GM18499 (cell line): ENCODE measurements at regions not wholly inside any gene's neighbourhood (a gene's known extent, or its start where the extent isn't known, plus 50 kb on each side); places are given as distances from the start of the nearest gene placed in this dataset.

Experiments
- ATAC-seq: cut with Tn5 transposase; IDR thresholded peaks from one replicate; pipeline ENCODE4 v1.9.1; 2021; ENCODE audit warnings: moderate number of reproducible peaks; ENCODE audit not compliant: insufficient read depth, unreplicated experiment

GRCh38 chr12:87930033-87930432 lies 99.2 kb downstream of the C12orf50 start:
- ATAC-seq: no peak

GRCh38 chr12:87929346-87929745 lies 99.9 kb downstream of the C12orf50 start:
- ATAC-seq: no peak

- ATAC-seq: no peak
Observed at GRCh38 chr12:87928031-87928430, 101.2 kb downstream of the C12orf50 start.

GRCh38 chr12:87925021-87925420 lies 104.2 kb downstream of the C12orf50 start:
- ATAC-seq: no peak

- no peak for ATAC-seq
Observed at GRCh38 chr12:87924149-87924548, 105.1 kb downstream of the C12orf50 start.

- ATAC-seq: no peak
Observed at GRCh38 chr12:87923361-87923760, 105.8 kb downstream of the C12orf50 start.

GRCh38 chr12:87922736-87923135 lies 106.5 kb downstream of the C12orf50 start:
- no peak for ATAC-seq

- ATAC-seq: no peak
Observed at GRCh38 chr12:87921621-87922020, 107.6 kb downstream of the C12orf50 start.

GRCh38 chr12:87920139-87920538 lies 109.1 kb downstream of the C12orf50 start:
- ATAC-seq: no peak

- no peak for ATAC-seq
Observed at GRCh38 chr12:87901457-87901856, 127.7 kb downstream of the C12orf50 start.

- ATAC-seq: no peak
Observed at GRCh38 chr12:87897662-87898061, 131.5 kb downstream of the C12orf50 start.

- no peak for ATAC-seq
Observed at GRCh38 chr12:87883806-87884205, 145.4 kb downstream of the C12orf50 start.

- no peak for ATAC-seq
Observed at GRCh38 chr12:87879141-87879540, 150.1 kb downstream of the C12orf50 start.

GRCh38 chr12:87870493-87871460 lies 158.4 kb downstream of the C12orf50 start:
- ATAC-seq: no peak

- no peak for ATAC-seq
Observed at GRCh38 chr12:87870061-87870460, 159.1 kb downstream of the C12orf50 start.

- ATAC-seq: no peak
Observed at GRCh38 chr12:87866578-87867292, 162.5 kb downstream of the C12orf50 start.

- no peak for ATAC-seq
Observed at GRCh38 chr12:87861791-87862190, 167.4 kb downstream of the C12orf50 start.

GRCh38 chr12:87853448-87854003 lies 175.7 kb downstream of the C12orf50 start:
- ATAC-seq: no peak

- ATAC-seq: no peak
Observed at GRCh38 chr12:87849074-87849473, 180.1 kb downstream of the C12orf50 start.

- ATAC-seq: no peak
Observed at GRCh38 chr12:87848248-87848868, 180.8 kb downstream of the C12orf50 start.

- no peak for ATAC-seq
Observed at GRCh38 chr12:87847147-87847546, 182.1 kb downstream of the C12orf50 start.
